ENCODE measurements at regions not wholly inside any gene's neighbourhood (a gene's known extent, or its start where the extent isn't known, plus 50 kb on each side); places are given as distances from the start of the nearest gene placed in this dataset.

GRCh38 chr4:63618883-63619718 is 790.1 kb downstream of the TECRL start:
- DNase-seq, result no peak

- DNase-seq, result no peak
Observed at GRCh38 chr4:63607169-63607872, 801.9 kb downstream of the TECRL start.

- DNase-seq, result no peak
Observed at GRCh38 chr4:63589796-63590195, 819.5 kb downstream of the TECRL start.

- no peak for DNase-seq
Observed at GRCh38 chr4:63583561-63583960, 825.7 kb downstream of the TECRL start.

- DNase-seq, result no peak
Observed at GRCh38 chr4:63583007-63583406, 826.2 kb downstream of the TECRL start.

- no peak for DNase-seq
Observed at GRCh38 chr4:63580796-63581475, 828.3 kb downstream of the TECRL start.

- DNase-seq, result no peak
Observed at GRCh38 chr4:63578383-63578782, 830.9 kb downstream of the TECRL start.

- DNase-seq, result no peak
Observed at GRCh38 chr4:63566658-63567057, 842.6 kb downstream of the TECRL start.

GRCh38 chr4:63563288-63564014 is 845.8 kb downstream of the TECRL start:
- no peak for DNase-seq

- no peak for DNase-seq
Observed at GRCh38 chr4:63558709-63559108, 850.5 kb downstream of the TECRL start.

GRCh38 chr4:63556332-63556731 is 852.9 kb downstream of the TECRL start:
- no peak for DNase-seq

GRCh38 chr4:63553123-63553522 is 856.1 kb downstream of the TECRL start:
- DNase-seq, result no peak

GRCh38 chr4:63541828-63542227 is 867.4 kb downstream of the TECRL start:
- DNase-seq, result no peak

- DNase-seq, result no peak
Observed at GRCh38 chr4:63529581-63530337, 879.5 kb downstream of the TECRL start.

- no peak for DNase-seq
Observed at GRCh38 chr4:63528256-63528991, 880.8 kb downstream of the TECRL start.

- DNase-seq, result no peak
Observed at GRCh38 chr4:63526251-63526650, 883.0 kb downstream of the TECRL start.

GRCh38 chr4:63524764-63525163 is 884.5 kb downstream of the TECRL start:
- no peak for DNase-seq

GRCh38 chr4:63505714-63506460 is 903.4 kb downstream of the TECRL start:
- DNase-seq, result no peak

GRCh38 chr4:63493265-63493664 is 916.0 kb downstream of the TECRL start:
- no peak for DNase-seq

GRCh38 chr4:63492515-63492914 is 916.7 kb downstream of the TECRL start:
- DNase-seq, result no peak

- DNase-seq, result no peak
Observed at GRCh38 chr4:63464393-63464792, 944.9 kb downstream of the TECRL start.
